GM23248 (cell line): ENCODE measurements at regions not wholly inside any gene's neighbourhood (a gene's known extent, or its start where the extent isn't known, plus 50 kb on each side); places are given as distances from the start of the nearest gene placed in this dataset.

Experiments
- DNase-seq: peaks from one replicate; pipeline ENCODE4 v3.0.0-alpha.2; 2015
- H2AFZ ChIP-seq: fragments of 200-600 bp; sonication (generic); 2 replicates; pipeline ENCODE4 v1.6.1; 2016; ENCODE audit warnings: antibody characterized with exemption
- H3F3A ChIP-seq: fragments of 200-600 bp; sonication (generic); 2 replicates; pipeline ENCODE4 v1.6.1; 2016; ENCODE audit warnings: mild to moderate bottlenecking, antibody characterized with exemption, mixed run types; ENCODE audit not compliant: insufficient read depth
- H3K27ac ChIP-seq: fragments of 200-600 bp; sonication (generic); 2 replicates; pipeline ENCODE4 v1.5.1; 2016; ENCODE audit warnings: mild to moderate bottlenecking
- H3K27me3 ChIP-seq: fragments of 200-600 bp; sonication (generic); replicated peaks from 2 replicates; pipeline ENCODE4 v1.6.1; 2016; ENCODE audit warnings: mild to moderate bottlenecking; ENCODE audit not compliant: insufficient read depth
- H3K36me3 ChIP-seq: fragments of 200-600 bp; sonication (generic); 2 replicates; pipeline ENCODE4 v1.6.1; 2016; ENCODE audit warnings: low read depth, mild to moderate bottlenecking
- H3K4me1 ChIP-seq: fragments of 200-600 bp; sonication (generic); 2 replicates; pipeline ENCODE4 v1.6.1; 2016; ENCODE audit warnings: mild to moderate bottlenecking; ENCODE audit not compliant: insufficient read depth
- H3K4me2 ChIP-seq: fragments of 200-600 bp; sonication (generic); one replicate; pipeline ENCODE4 v1.6.1; 2016; ENCODE audit warnings: mild to moderate bottlenecking; ENCODE audit not compliant: unreplicated experiment
- H3K4me3 ChIP-seq: fragments of 200-600 bp; sonication (generic); 2 replicates; pipeline ENCODE4 v1.5.1; 2016; ENCODE audit warnings: mild to moderate bottlenecking
- H3K79me2 ChIP-seq: fragments of 200-600 bp; sonication (generic); 2 replicates; pipeline ENCODE4 v1.6.1; 2016; ENCODE audit warnings: mild to moderate bottlenecking; ENCODE audit not compliant: insufficient read depth
- H3K9ac ChIP-seq: fragments of 200-600 bp; sonication (generic); 2 replicates; pipeline ENCODE4 v1.6.1; 2016; ENCODE audit warnings: mild to moderate bottlenecking
- H3K9me2 ChIP-seq: fragments of 200-600 bp; sonication (generic); 2 replicates; pipeline ENCODE4 v1.6.1; 2016; ENCODE audit warnings: mixed run types, mild to moderate bottlenecking, moderate library complexity; ENCODE audit not compliant: insufficient read depth
- H3K9me3 ChIP-seq: fragments of 200-600 bp; sonication (generic); one replicate; pipeline ENCODE4 v1.6.1; 2017; ENCODE audit warnings: low read depth
- H4K20me1 ChIP-seq: fragments of 200-600 bp; sonication (generic); 2 replicates; pipeline ENCODE4 v1.6.0; 2016; ENCODE audit not compliant: insufficient read depth
- EZH2 ChIP-seq: fragments of 200-600 bp; sonication (generic); IDR thresholded peaks from 2 replicates; pipeline ENCODE4 v1.6.1; 2018; ENCODE audit warnings: antibody characterized with exemption, mild to moderate bottlenecking; ENCODE audit not compliant: insufficient read depth, poor library complexity, severe bottlenecking
- EZH2phosphoT487 ChIP-seq: fragments of 200-600 bp; sonication (generic); IDR thresholded peaks from 2 replicates; pipeline ENCODE4 v1.6.1; 2018; ENCODE audit warnings: antibody characterized with exemption, moderate library complexity, mild to moderate bottlenecking, low read depth; ENCODE audit not compliant: insufficient read depth
- WGBS, 2 experiments: methylation state at CpG; one replicate each; pipeline ENCODE4 v1.1.6; 2015 to 2017; ENCODE audit warnings: low lambda C conversion rate in 2 of 2, low coverage in 1 of 2; ENCODE audit errors: missing lambda C conversion rate in 2 of 2; 5-methylcytosine and 5-hydroxymethylcytosine counted together
- in situ Hi-C: fragments of 300-500 bp; cut with MboI; formaldehyde crosslinking; loops from 2 replicates; pipeline ENCODE4 v1.15.0; 2020

DNA sequence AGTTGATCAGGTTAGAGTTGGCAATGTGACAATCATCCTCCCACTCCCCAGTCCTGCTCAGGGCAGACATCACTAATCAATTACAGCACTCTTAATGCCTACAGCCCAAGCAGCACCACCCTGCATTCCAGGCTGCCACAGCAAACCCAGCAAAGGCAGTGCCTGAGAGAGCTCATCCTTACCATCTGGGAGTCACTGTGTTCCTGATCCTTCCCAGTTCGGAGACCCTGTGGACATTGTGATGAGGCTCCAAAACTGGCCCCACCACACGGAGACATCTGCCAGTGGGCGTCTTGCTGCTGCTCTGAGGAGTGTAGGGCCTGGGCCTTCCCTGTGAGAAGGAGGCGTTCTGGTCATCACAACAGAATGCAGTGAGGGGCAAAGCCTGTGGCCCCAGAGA, 216.5 kb upstream of the CST7 start:
- no peaks in the 10 kb centered on the region for H3K36me3 ChIP-seq
- no peak overlapping the region for H3K27ac ChIP-seq
- TF ChIP-seq EZH2phosphoT487 (no peak), EZH2 (no peak)
- DNase-seq = no peak
- in situ Hi-C loops = no loop called here
- H3K4me1 ChIP-seq = no peaks in the 10 kb centered on the region
- no peaks in the 10 kb centered on the region for H3F3A ChIP-seq
- no peaks in the 10 kb centered on the region; the same call in 1 of the 2 replicates for H3K27me3 ChIP-seq
- no peak overlapping the region for H2AFZ ChIP-seq
- H3K9me2 ChIP-seq = no peaks in the 10 kb centered on the region
- H3K9ac ChIP-seq = no peak overlapping the region
- WGBS, 2 experiments = 42 to 49% methylated on average over 4 of the region's 4 CpGs
- no peak overlapping the region for H3K4me3 ChIP-seq
- no peak overlapping the region for H3K4me2 ChIP-seq
- H3K9me3 ChIP-seq = no peaks in the 10 kb centered on the region
- no peaks in the 10 kb centered on the region for H4K20me1 ChIP-seq
- no peaks in the 10 kb centered on the region for H3K79me2 ChIP-seq

GRCh38 chr20:24733416-24733815, 215.7 kb upstream of the CST7 start:
- H3K4me2 ChIP-seq = no peak overlapping the region
- H3K4me1 ChIP-seq = no peaks in the 10 kb centered on the region
- H4K20me1 ChIP-seq = no peaks in the 10 kb centered on the region
- no peaks in the 10 kb centered on the region for H3K36me3 ChIP-seq
- no peak overlapping the region for H3K9ac ChIP-seq
- no peak for DNase-seq
- no peaks in the 10 kb centered on the region for H3K79me2 ChIP-seq
- no peak overlapping the region for H2AFZ ChIP-seq
- no peaks in the 10 kb centered on the region; the same call in 1 of the 2 replicates for H3K27me3 ChIP-seq
- no peaks in the 10 kb centered on the region for H3K9me2 ChIP-seq
- in situ Hi-C loops = no loop called here
- no peak overlapping the region for H3K27ac ChIP-seq
- no peaks in the 10 kb centered on the region for H3F3A ChIP-seq
- H3K4me3 ChIP-seq = no peak overlapping the region
- no peaks in the 10 kb centered on the region for H3K9me3 ChIP-seq
- WGBS, 2 experiments = 31 to 43% methylated on average over 1 of the region's 1 CpG
- TF ChIP-seq EZH2phosphoT487 (no peak), EZH2 (no peak)

GRCh38 chr20:24734139-24734538, 214.9 kb upstream of the CST7 start:
- no peak for DNase-seq
- Histone ChIP-seq H3K4me3 (no peak overlapping the region), H3K9ac (no peak overlapping the region), H3K36me3 (no peaks in the 10 kb centered on the region), H3K4me1 (no peaks in the 10 kb centered on the region), H3K9me3 (no peaks in the 10 kb centered on the region), H3F3A (no peaks in the 10 kb centered on the region), H3K79me2 (no peaks in the 10 kb centered on the region), H2AFZ (no peak overlapping the region), H3K27me3 (peaks cover 4% of the 10 kb centered on the region; the same call in 1 of the 2 replicates), H3K27ac (no peak overlapping the region), H3K4me2 (no peak overlapping the region), H3K9me2 (no peaks in the 10 kb centered on the region), H4K20me1 (no peaks in the 10 kb centered on the region)
- no peak for TF ChIP-seq EZH2phosphoT487
- no peak for TF ChIP-seq EZH2
- WGBS, 2 experiments = 77 to 83% methylated on average over 5 to 10 of the region's 10 CpGs
- in situ Hi-C loops = no loop called here

DNA sequence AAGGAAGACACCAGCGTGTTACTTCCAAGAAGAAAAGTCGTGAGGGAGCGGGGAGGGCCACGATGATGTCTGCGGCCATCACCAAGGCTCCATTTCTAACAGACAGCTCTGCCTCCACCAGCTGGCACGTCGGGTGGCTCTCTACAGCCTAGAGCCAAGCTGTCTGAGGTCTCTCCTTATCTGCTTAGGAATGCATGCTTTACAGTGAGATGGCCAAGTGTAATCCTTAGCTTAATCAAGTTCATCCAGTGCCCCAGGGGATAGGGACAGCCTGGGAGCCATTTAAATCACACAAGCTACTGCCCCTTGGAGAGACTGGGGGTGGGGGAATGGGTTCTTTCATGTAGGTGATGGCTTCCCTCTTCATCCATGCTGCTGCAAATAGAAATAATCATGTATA, 213.8 kb upstream of the CST7 start:
- H3K9me3 ChIP-seq = no peaks in the 10 kb centered on the region
- H4K20me1 ChIP-seq = no peaks in the 10 kb centered on the region
- H3K36me3 ChIP-seq = no peaks in the 10 kb centered on the region
- no peak for DNase-seq
- no peak overlapping the region for H3K4me2 ChIP-seq
- H3F3A ChIP-seq = no peaks in the 10 kb centered on the region
- no peak overlapping the region for H3K9ac ChIP-seq
- H3K79me2 ChIP-seq = no peaks in the 10 kb centered on the region
- in situ Hi-C loops = no loop called here
- peaks cover 10% of the 10 kb centered on the region; the same call in 1 of the 2 replicates for H3K27me3 ChIP-seq
- H3K4me1 ChIP-seq = no peaks in the 10 kb centered on the region
- WGBS, 2 experiments = 56% methylated on average over 7 of the region's 7 CpGs
- TF ChIP-seq EZH2phosphoT487 = no peak
- no peak overlapping the region for H3K4me3 ChIP-seq
- H2AFZ ChIP-seq = no peak overlapping the region
- H3K9me2 ChIP-seq = no peaks in the 10 kb centered on the region
- no peak overlapping the region for H3K27ac ChIP-seq
